ENCODE measurements at regions not wholly inside any gene's neighbourhood (a gene's known extent, or its start where the extent isn't known, plus 50 kb on each side); places are given as distances from the start of the nearest gene placed in this dataset.

DNA sequence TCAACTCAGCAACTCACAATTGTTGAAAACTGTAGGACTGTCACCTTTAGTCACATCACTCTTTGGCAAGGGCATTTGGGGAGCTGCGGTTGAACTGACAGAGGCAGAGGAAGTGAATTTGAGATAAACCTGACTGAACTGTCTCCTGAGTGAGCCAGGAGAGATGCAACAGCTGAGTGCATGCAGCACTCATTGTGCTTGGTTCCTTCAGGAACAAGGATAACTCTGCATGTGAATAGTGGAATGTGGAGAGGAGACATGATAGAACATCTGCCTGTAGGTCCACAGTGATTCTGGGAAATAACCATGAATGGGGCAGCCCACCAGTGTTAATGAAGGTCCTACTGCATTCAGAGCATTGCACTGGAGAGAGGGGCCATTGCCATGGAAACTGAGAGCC is 494.7 kb downstream of the STK39 start:
- TF ChIP-seq, protein P1, sequence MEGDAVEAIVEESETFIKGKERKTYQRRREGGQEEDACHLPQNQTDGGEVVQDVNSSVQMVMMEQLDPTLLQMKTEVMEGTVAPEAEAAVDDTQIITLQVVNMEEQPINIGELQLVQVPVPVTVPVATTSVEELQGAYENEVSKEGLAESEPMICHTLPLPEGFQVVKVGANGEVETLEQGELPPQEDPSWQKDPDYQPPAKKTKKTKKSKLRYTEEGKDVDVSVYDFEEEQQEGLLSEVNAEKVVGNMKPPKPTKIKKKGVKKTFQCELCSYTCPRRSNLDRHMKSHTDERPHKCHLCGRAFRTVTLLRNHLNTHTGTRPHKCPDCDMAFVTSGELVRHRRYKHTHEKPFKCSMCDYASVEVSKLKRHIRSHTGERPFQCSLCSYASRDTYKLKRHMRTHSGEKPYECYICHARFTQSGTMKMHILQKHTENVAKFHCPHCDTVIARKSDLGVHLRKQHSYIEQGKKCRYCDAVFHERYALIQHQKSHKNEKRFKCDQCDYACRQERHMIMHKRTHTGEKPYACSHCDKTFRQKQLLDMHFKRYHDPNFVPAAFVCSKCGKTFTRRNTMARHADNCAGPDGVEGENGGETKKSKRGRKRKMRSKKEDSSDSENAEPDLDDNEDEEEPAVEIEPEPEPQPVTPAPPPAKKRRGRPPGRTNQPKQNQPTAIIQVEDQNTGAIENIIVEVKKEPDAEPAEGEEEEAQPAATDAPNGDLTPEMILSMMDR (IDR thresholded peaks at IDR 0.05), result no peak
- no peak for TF ChIP-seq POLR2A (IDR thresholded peaks at IDR 0.05)
